Liver (tissue), 3 donors: ENCODE measurements at regions not wholly inside any gene's neighbourhood (a gene's known extent, or its start where the extent isn't known, plus 50 kb on each side); places are given as distances from the start of the nearest gene placed in this dataset.

Experiments
- EGR1 ChIP-seq, 2 donors: IDR thresholded peaks; 2 replicates each; pipeline ENCODE4 v1.6.1; 2016 to 2018; ENCODE audit warnings: antibody characterized with exemption in 2 of 2, low read depth in 2 of 2
- FOXA1 ChIP-seq: IDR thresholded peaks from 2 replicates; pipeline ENCODE4 v1.6.1; 2016; ENCODE audit warnings: antibody characterized with exemption
- GABPA ChIP-seq, 2 donors: IDR thresholded peaks in 1 of 2; conservative IDR thresholded peaks in 1 of 2; 2 replicates each; pipeline ENCODE4 v1.6.1; 2016; ENCODE audit warnings: antibody characterized with exemption in 2 of 2, mild to moderate bottlenecking in 1 of 2, moderate library complexity in 1 of 2
- NR2F2 ChIP-seq: IDR thresholded peaks from 2 replicates; pipeline ENCODE4 v1.6.1; 2016; ENCODE audit warnings: antibody characterized with exemption
- RAD21 ChIP-seq, 2 donors: IDR thresholded peaks; 2 replicates each; pipeline ENCODE4 v1.6.1; 2016; ENCODE audit warnings: antibody characterized with exemption in 2 of 2, mild to moderate bottlenecking in 2 of 2
- REST ChIP-seq: IDR thresholded peaks from 2 replicates; pipeline ENCODE4 v1.6.1; 2016; ENCODE audit warnings: antibody characterized with exemption, mild to moderate bottlenecking
- RXRA ChIP-seq, 2 donors: IDR thresholded peaks; 2 replicates each; pipeline ENCODE4 v1.6.1; 2017 to 2018; ENCODE audit warnings: antibody characterized with exemption in 2 of 2, mild to moderate bottlenecking in 1 of 2
- TAF1 ChIP-seq: conservative IDR thresholded peaks from 2 replicates; pipeline ENCODE4 v1.6.1; 2016; ENCODE audit warnings: antibody characterized with exemption, mild to moderate bottlenecking
- TF ChIP-seq, protein P1 (sequence below): IDR thresholded peaks from 2 replicates; pipeline ENCODE4 v1.6.1; 2016; ENCODE audit warnings: antibody characterized with exemption
- TF ChIP-seq, protein P2 (sequence below): fragments of 150-350 bp; IDR thresholded peaks from 2 replicates; pipeline ENCODE4 v1.5.1; 2017; ENCODE audit warnings: improper control_type of control experiment, low read depth, low read length; ENCODE audit not compliant: missing input control
- TF ChIP-seq, protein P3 (sequence below): IDR thresholded peaks from 2 replicates; pipeline ENCODE4 v1.6.1; 2016; ENCODE audit warnings: antibody characterized with exemption
- donor health status: healthy.
- donor health status: healthy.

DNA sequence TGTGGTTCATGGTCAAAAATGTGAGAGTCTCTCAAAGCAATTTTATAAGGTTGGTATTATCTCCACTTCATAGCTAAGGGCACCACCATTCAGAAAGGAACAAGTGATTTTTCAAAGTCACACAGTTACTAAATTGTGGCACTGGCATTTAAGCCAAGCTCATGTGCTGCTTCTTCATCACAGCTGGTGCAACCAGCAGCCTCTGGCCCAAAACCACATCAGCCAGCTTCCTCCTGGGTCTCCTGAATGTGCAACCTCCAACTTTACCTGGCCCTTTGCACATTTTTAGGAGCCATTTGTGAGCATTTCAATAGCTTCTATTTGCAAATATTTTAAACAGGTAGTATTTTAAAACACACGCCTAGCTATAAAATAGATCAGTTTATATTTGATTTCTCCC lies 293.7 kb downstream of the BCL11A start:
- TF ChIP-seq, protein P1, sequence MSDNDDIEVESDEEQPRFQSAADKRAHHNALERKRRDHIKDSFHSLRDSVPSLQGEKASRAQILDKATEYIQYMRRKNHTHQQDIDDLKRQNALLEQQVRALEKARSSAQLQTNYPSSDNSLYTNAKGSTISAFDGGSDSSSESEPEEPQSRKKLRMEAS = no peak
- TF ChIP-seq, protein P2, sequence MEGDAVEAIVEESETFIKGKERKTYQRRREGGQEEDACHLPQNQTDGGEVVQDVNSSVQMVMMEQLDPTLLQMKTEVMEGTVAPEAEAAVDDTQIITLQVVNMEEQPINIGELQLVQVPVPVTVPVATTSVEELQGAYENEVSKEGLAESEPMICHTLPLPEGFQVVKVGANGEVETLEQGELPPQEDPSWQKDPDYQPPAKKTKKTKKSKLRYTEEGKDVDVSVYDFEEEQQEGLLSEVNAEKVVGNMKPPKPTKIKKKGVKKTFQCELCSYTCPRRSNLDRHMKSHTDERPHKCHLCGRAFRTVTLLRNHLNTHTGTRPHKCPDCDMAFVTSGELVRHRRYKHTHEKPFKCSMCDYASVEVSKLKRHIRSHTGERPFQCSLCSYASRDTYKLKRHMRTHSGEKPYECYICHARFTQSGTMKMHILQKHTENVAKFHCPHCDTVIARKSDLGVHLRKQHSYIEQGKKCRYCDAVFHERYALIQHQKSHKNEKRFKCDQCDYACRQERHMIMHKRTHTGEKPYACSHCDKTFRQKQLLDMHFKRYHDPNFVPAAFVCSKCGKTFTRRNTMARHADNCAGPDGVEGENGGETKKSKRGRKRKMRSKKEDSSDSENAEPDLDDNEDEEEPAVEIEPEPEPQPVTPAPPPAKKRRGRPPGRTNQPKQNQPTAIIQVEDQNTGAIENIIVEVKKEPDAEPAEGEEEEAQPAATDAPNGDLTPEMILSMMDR = no peak
- no peak for TF ChIP-seq TAF1
- TF ChIP-seq, protein P3, sequence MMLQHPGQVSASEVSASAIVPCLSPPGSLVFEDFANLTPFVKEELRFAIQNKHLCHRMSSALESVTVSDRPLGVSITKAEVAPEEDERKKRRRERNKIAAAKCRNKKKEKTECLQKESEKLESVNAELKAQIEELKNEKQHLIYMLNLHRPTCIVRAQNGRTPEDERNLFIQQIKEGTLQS = no peak
- TF ChIP-seq REST = no peak
- TF ChIP-seq RAD21 (IDR thresholded peaks at IDR 0.05) = no peak
- no peak for TF ChIP-seq EGR1 (IDR thresholded peaks at IDR 0.05; ENCODE audit: low read depth in 2 of 2)
- TF ChIP-seq RXRA (IDR thresholded peaks at IDR 0.05) = no peak
- no peak for TF ChIP-seq NR2F2
- no peak for TF ChIP-seq GABPA (IDR thresholded peaks at IDR 0.05 in 1 of 2, conservative IDR thresholded peaks at IDR 0.05 in 1 of 2)
- no peak for TF ChIP-seq FOXA1
